B cell (primary cell): ENCODE measurements at regions not wholly inside any gene's neighbourhood (a gene's known extent, or its start where the extent isn't known, plus 50 kb on each side); places are given as distances from the start of the nearest gene placed in this dataset.
"Not testable (repeated sequence)": the region's sequence is repeated elsewhere in the genome, so short reads cannot be mapped to it uniquely, and the experiment has no call there.

Source experiments
- CTCF ChIP-seq: fragments of 200-600 bp; IDR thresholded peaks from one replicate; pipeline ENCODE4 v1.8.0; 2022; ENCODE audit warnings: antibody characterized with exemption, mild to moderate bottlenecking
- EZH2 ChIP-seq: IDR thresholded peaks from 2 replicates; pipeline ENCODE4 v1.6.1; 2012; ENCODE audit warnings: borderline replicate concordance, low read depth, mild to moderate bottlenecking, moderate library complexity, low read length; ENCODE audit not compliant: insufficient read depth, poor library complexity, severe bottlenecking

- TF ChIP-seq CTCF, EZH2: not testable (repeated sequence)
Observed at GRCh38 chr13:40356458-40356857, 310.0 kb downstream of the FOXO1 start.
